ENCODE measurements at regions not wholly inside any gene's neighbourhood (a gene's known extent, or its start where the extent isn't known, plus 50 kb on each side); places are given as distances from the start of the nearest gene placed in this dataset.

- Histone ChIP-seq H4K8ac (replicated peaks; ENCODE audit: insufficient read length, low read depth, low read length) (no peak overlapping the region), H2AK5ac (ENCODE audit: insufficient read length, low read length) (no peak overlapping the region), H2AFZ (ENCODE audit: low read length) (no peak overlapping the region), H3K9me3 (ENCODE audit: control insufficient read depth, low read depth, low read length) (no peaks in the 10 kb centered on the region), H3K9ac (ENCODE audit: extremely low read depth, insufficient read length, low read length) (no peak overlapping the region), H2BK15ac (ENCODE audit: low read depth, low read length) (no peak overlapping the region), H2BK12ac (ENCODE audit: insufficient read length, low read depth, low read length) (no peak overlapping the region), H3K56ac (ENCODE audit: insufficient read length, low read depth, low read length) (no peak overlapping the region), H3K4ac (ENCODE audit: low read depth, low read length) (no peak overlapping the region), H3K27ac (ENCODE audit: insufficient read length, low read depth, low read length) (no peak overlapping the region), H3K14ac (ENCODE audit: insufficient read depth, low read length) (no peak overlapping the region), H3K79me1 (ENCODE audit: insufficient read depth, low read depth, low read length, poor library complexity, severe bottlenecking) (no peaks in the 10 kb centered on the region), H3K27me3 (ENCODE audit: insufficient read depth, low read length) (no peaks in the 10 kb centered on the region), H3T11ph (ENCODE audit: low read length) (no peak overlapping the region), H4K20me1 (ENCODE audit: control insufficient read depth, insufficient read depth, insufficient read length) (no peaks in the 10 kb centered on the region), H2BK20ac (ENCODE audit: low read depth, low read length, poor library complexity, severe bottlenecking) (no peak overlapping the region), H4K5ac (ENCODE audit: insufficient read length, low read depth, low read length) (no peak overlapping the region), H3K79me2 (ENCODE audit: insufficient read depth, low read length) (no peaks in the 10 kb centered on the region), H3K4me2 (ENCODE audit: insufficient read depth, insufficient read length, low read length) (no peak overlapping the region), H3K18ac (ENCODE audit: insufficient read length, low read depth, low read length) (no peak overlapping the region), H3K23ac (ENCODE audit: insufficient read length, low read depth, low read length) (no peak overlapping the region), H2BK120ac (ENCODE audit: low read depth, low read length, poor library complexity, severe bottlenecking) (no peak overlapping the region), H2BK5ac (ENCODE audit: insufficient read length, low read length) (no peak overlapping the region), H4K91ac (ENCODE audit: insufficient read length, low read depth, low read length) (no peak overlapping the region), H3K23me2 (ENCODE audit: insufficient read length, low read depth, low read length, poor library complexity, severe bottlenecking) (no peaks in the 10 kb centered on the region), H3K4me1 (ENCODE audit: insufficient read depth, low read length) (no peaks in the 10 kb centered on the region)
- TF ChIP-seq CTCF (conservative IDR thresholded peaks at IDR 0.05), result no peak
- Mint-ChIP-seq H3K36me3 (ENCODE audit: insufficient read depth in 1 of 3, low read depth in 3 of 3) (no peaks in the 10 kb centered on the region), H3K27ac (no peak overlapping the region), H3K4me3 (no peak overlapping the region), H3K9me3 (no peaks in the 10 kb centered on the region), H3K4me1 (no peaks in the 10 kb centered on the region), H3K27me3 (ENCODE audit: low read depth) (no peaks in the 10 kb centered on the region)
- no CpG with 5 or more reads among the region's 5 CpGs for WGBS (ENCODE audit: extremely low coverage, insufficient read length, low lambda C conversion rate)
- DNase-seq, result no peak
Measured at GRCh38 chr4:18321956-18322530, 300.5 kb upstream of the LCORL start.
